Neutrophil (primary cell): ENCODE measurements at regions not wholly inside any gene's neighbourhood (a gene's known extent, or its start where the extent isn't known, plus 50 kb on each side); places are given as distances from the start of the nearest gene placed in this dataset.

Experiments
- H3K27ac ChIP-seq: fragments of 200-600 bp; sonication (generic); 2 replicates; pipeline ENCODE4 v1.5.1; 2016; ENCODE audit warnings: mild to moderate bottlenecking, moderate library complexity
- H3K27me3 ChIP-seq: fragments of 200-600 bp; sonication (generic); 2 replicates; pipeline ENCODE4 v1.6.0; 2016; ENCODE audit warnings: mild to moderate bottlenecking
- H3K36me3 ChIP-seq: fragments of 200-600 bp; sonication (generic); 2 replicates; pipeline ENCODE4 v1.5.1; 2017
- H3K4me1 ChIP-seq, 2 experiments: fragments of 200-600 bp in 1 of 2; sonication (generic) in 1 of 2; 1 replicate in 1 of 2; 2 replicates in 1 of 2; pipeline versions ENCODE4 v1.5.1 to v1.6.1; 2013 to 2016; ENCODE audit warnings: low read depth in 1 of 2, low read length in 1 of 2, mild to moderate bottlenecking in 1 of 2, moderate library complexity in 1 of 2; ENCODE audit not compliant: control insufficient read depth in 1 of 2, insufficient read depth in 1 of 2
- H3K4me3 ChIP-seq, 2 experiments: fragments of 200-600 bp in 1 of 2; sonication (generic) in 1 of 2; 1 replicate in 1 of 2; 2 replicates in 1 of 2; pipeline ENCODE4 v1.5.1; 2013 to 2016; ENCODE audit warnings: low read depth in 1 of 2, low read length in 1 of 2, mild to moderate bottlenecking in 1 of 2, moderate library complexity in 1 of 2
- H3K9me3 ChIP-seq: fragments of 200-600 bp; sonication (generic); 2 replicates; pipeline ENCODE4 v1.5.1; 2016
- CTCF ChIP-seq: fragments of 200-600 bp; sonication (generic); IDR thresholded peaks from 2 replicates; pipeline ENCODE4 v1.5.1; 2016; ENCODE audit warnings: antibody characterized with exemption

DNA sequence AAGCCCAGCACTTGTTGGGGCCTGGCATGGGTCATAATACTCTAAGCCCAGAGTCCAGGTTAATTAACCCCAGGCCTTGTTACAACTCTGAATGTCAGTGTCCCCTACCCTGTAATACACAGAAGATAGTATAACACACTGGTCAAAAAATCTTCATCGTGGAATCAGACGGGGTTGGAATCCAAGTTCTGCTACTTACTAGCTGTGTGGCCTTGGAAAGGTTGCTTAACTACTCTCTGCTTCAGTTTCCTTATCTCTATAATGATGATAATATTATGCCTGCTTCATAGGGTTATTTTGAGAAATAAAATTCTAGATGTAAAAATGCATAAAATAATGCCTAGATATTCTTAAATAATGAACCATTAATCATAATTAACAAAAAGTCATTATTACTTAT lies 77.8 kb upstream of the CTTNBP2NL start:
- Histone ChIP-seq H3K36me3 (no peaks in the 10 kb centered on the region), H3K9me3 (no peaks in the 10 kb centered on the region), H3K4me3 (no peak overlapping the region), H3K27ac (no peak overlapping the region), H3K27me3 (peaks cover 10% of the 10 kb centered on the region), H3K4me1 (no peaks in the 10 kb centered on the region)
- no peak for TF ChIP-seq CTCF

- Histone ChIP-seq H3K27me3 (peaks cover 10% of the 10 kb centered on the region), H3K4me3 (no peak overlapping the region), H3K27ac (no peak overlapping the region), H3K36me3 (no peaks in the 10 kb centered on the region), H3K9me3 (no peaks in the 10 kb centered on the region), H3K4me1 (no peaks in the 10 kb centered on the region)
- TF ChIP-seq CTCF, result no peak
These were observed 77.2 kb upstream of the CTTNBP2NL start for GRCh38 chr1:112318698-112319370.

DNA sequence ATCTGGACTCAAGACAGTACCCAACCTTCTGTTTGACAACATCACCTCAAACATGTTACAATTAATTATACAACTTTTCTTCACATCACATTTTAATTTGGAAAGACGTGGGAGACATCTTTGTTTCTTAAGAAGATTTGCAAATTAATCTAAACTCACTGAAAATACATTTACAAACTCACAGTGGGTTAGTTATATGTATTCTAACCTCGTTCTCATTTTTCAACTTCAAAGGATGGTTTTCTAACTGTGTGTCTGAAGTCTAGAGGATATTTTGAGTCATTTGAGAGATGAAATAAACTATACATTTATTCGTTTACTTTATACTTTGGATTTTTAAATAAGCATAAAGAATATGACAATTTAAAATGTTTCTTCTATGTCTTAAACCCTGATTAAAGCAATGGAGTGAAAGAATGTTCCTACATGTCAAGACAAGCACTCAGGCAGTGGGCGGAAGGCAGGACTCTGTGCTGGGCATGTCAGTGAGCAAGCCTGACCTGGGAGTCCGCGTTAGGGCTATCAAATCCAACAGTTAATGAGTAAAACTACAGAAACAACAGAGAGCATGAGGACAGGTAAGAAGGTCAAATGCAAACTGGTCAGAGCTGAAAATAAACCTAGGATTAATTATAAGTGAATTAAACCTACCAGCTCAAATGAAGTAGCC lies 76.5 kb upstream of the CTTNBP2NL start:
- no peak for TF ChIP-seq CTCF
- peaks cover 10% of the 10 kb centered on the region for H3K27me3 ChIP-seq
- H3K36me3 ChIP-seq, result no peaks in the 10 kb centered on the region
- H3K9me3 ChIP-seq, result no peaks in the 10 kb centered on the region
- H3K27ac ChIP-seq, result no peak overlapping the region
- H3K4me3 ChIP-seq, result no peak overlapping the region
- H3K4me1 ChIP-seq, result no peaks in the 10 kb centered on the region

- H3K4me1 ChIP-seq, result no peaks in the 10 kb centered on the region
- peaks cover 10% of the 10 kb centered on the region for H3K27me3 ChIP-seq
- no peak overlapping the region for H3K27ac ChIP-seq
- H3K36me3 ChIP-seq, result no peaks in the 10 kb centered on the region
- no peak for TF ChIP-seq CTCF
- no peak overlapping the region for H3K4me3 ChIP-seq
- H3K9me3 ChIP-seq, result no peaks in the 10 kb centered on the region
These were observed 76.0 kb upstream of the CTTNBP2NL start for GRCh38 chr1:112320058-112320457.

GRCh38 chr1:112322018-112322417 lies 74.0 kb upstream of the CTTNBP2NL start:
- Histone ChIP-seq H3K9me3 (no peaks in the 10 kb centered on the region), H3K4me1 (no peaks in the 10 kb centered on the region), H3K4me3 (no peak overlapping the region), H3K36me3 (no peaks in the 10 kb centered on the region), H3K27ac (no peak overlapping the region), H3K27me3 (peaks cover 29% of the 10 kb centered on the region)
- TF ChIP-seq CTCF, result no peak
